HG03439 (cell line): ENCODE measurements at regions not wholly inside any gene's neighbourhood (a gene's known extent, or its start where the extent isn't known, plus 50 kb on each side); places are given as distances from the start of the nearest gene placed in this dataset.

Source experiments
- ATAC-seq: cut with Tn5 transposase; IDR thresholded peaks from one replicate; pipeline ENCODE4 v1.9.1; 2021; ENCODE audit warnings: mild to moderate bottlenecking, moderate library complexity; ENCODE audit not compliant: unreplicated experiment

- ATAC-seq: no peak
Measured at GRCh38 chr19:29371251-29372090, 154.3 kb upstream of the VSTM2B start.

- no peak for ATAC-seq
Measured at GRCh38 chr19:29372091-29372415, 153.7 kb upstream of the VSTM2B start.

- no peak for ATAC-seq
Measured at GRCh38 chr19:29372461-29372860, 153.3 kb upstream of the VSTM2B start.

GRCh38 chr19:29372921-29373797, 152.6 kb upstream of the VSTM2B start:
- no peak for ATAC-seq

GRCh38 chr19:29375429-29376119, 150.2 kb upstream of the VSTM2B start:
- ATAC-seq: no peak

- ATAC-seq: no peak
Measured at GRCh38 chr19:29376855-29377354, 148.9 kb upstream of the VSTM2B start.

GRCh38 chr19:29378126-29378525, 147.7 kb upstream of the VSTM2B start:
- no peak for ATAC-seq

GRCh38 chr19:29378543-29379080, 147.2 kb upstream of the VSTM2B start:
- ATAC-seq: no peak

GRCh38 chr19:29379257-29380021, 146.4 kb upstream of the VSTM2B start:
- ATAC-seq: no peak

- no peak for ATAC-seq
Measured at GRCh38 chr19:29380581-29380980, 145.2 kb upstream of the VSTM2B start.

GRCh38 chr19:29381353-29382203, 144.2 kb upstream of the VSTM2B start:
- ATAC-seq: no peak

- ATAC-seq: no peak
Measured at GRCh38 chr19:29383696-29384095, 142.1 kb upstream of the VSTM2B start.

- ATAC-seq: no peak
Measured at GRCh38 chr19:29384656-29385055, 141.1 kb upstream of the VSTM2B start.

GRCh38 chr19:29385191-29385795, 140.5 kb upstream of the VSTM2B start:
- no peak for ATAC-seq

- ATAC-seq: no peak
Measured at GRCh38 chr19:29386970-29387369, 138.8 kb upstream of the VSTM2B start.

GRCh38 chr19:29387586-29387985, 138.2 kb upstream of the VSTM2B start:
- no peak for ATAC-seq

- ATAC-seq: no peak
Measured at GRCh38 chr19:29389495-29389894, 136.3 kb upstream of the VSTM2B start.

- no peak for ATAC-seq
Measured at GRCh38 chr19:29390742-29391141, 135.1 kb upstream of the VSTM2B start.

GRCh38 chr19:29393915-29394460, 131.8 kb upstream of the VSTM2B start:
- no peak for ATAC-seq
